H9 (cell line): ENCODE measurements at regions not wholly inside any gene's neighbourhood (a gene's known extent, or its start where the extent isn't known, plus 50 kb on each side); places are given as distances from the start of the nearest gene placed in this dataset.

Source experiments
- DNase-seq: peaks from one replicate; pipeline ENCODE4 v3.0.0-alpha.2; 2017
- H2AFZ ChIP-seq: one replicate; pipeline ENCODE4 v1.6.1; 2013; ENCODE audit warnings: mild to moderate bottlenecking, low read length, control low read depth, moderate library complexity
- H2AK5ac ChIP-seq: 2 replicates; pipeline ENCODE4 v1.6.1; 2013; ENCODE audit warnings: low read length, control low read depth, mixed read lengths; ENCODE audit not compliant: insufficient read length
- H2BK120ac ChIP-seq: one replicate; pipeline ENCODE4 v1.6.1; 2013; ENCODE audit warnings: low read depth, mild to moderate bottlenecking, low read length, control low read depth, inconsistent platforms; ENCODE audit not compliant: poor library complexity, severe bottlenecking
- H2BK12ac ChIP-seq: 2 replicates; pipeline ENCODE4 v1.6.1; 2013; ENCODE audit warnings: low read length, control low read depth, mixed read lengths, low read depth; ENCODE audit not compliant: insufficient read length
- H2BK15ac ChIP-seq: 2 replicates; pipeline ENCODE4 v1.6.1; 2013; ENCODE audit warnings: low read depth, low read length, control low read depth
- H2BK20ac ChIP-seq: one replicate; pipeline ENCODE4 v1.6.1; 2013; ENCODE audit warnings: low read depth, mild to moderate bottlenecking, low read length, control low read depth, inconsistent platforms; ENCODE audit not compliant: poor library complexity, severe bottlenecking
- H2BK5ac ChIP-seq: 2 replicates; pipeline ENCODE4 v1.6.1; 2013; ENCODE audit warnings: low read length, control low read depth, mixed read lengths; ENCODE audit not compliant: insufficient read length
- H3K14ac ChIP-seq: 2 replicates; pipeline ENCODE4 v1.6.1; 2013; ENCODE audit warnings: low read length, control low read depth; ENCODE audit not compliant: insufficient read depth
- H3K18ac ChIP-seq: 2 replicates; pipeline ENCODE4 v1.6.1; 2013; ENCODE audit warnings: low read depth, mild to moderate bottlenecking, mixed read lengths, low read length, control low read depth; ENCODE audit not compliant: insufficient read length
- H3K23ac ChIP-seq: 2 replicates; pipeline ENCODE4 v1.6.1; 2013; ENCODE audit warnings: low read length, control low read depth, mixed read lengths, low read depth; ENCODE audit not compliant: insufficient read length
- H3K23me2 ChIP-seq: 2 replicates; pipeline ENCODE4 v1.6.1; 2013; ENCODE audit warnings: low read depth, mild to moderate bottlenecking, mixed read lengths, low read length, control low read depth; ENCODE audit not compliant: insufficient read length, poor library complexity, severe bottlenecking
- H3K27ac ChIP-seq: 2 replicates; pipeline ENCODE4 v1.5.1; 2013; ENCODE audit warnings: low read length, control low read depth, mixed read lengths, low read depth; ENCODE audit not compliant: insufficient read length
- H3K27me3 ChIP-seq: 2 replicates; pipeline ENCODE4 v1.6.1; 2013; ENCODE audit warnings: low read length, control low read depth, inconsistent platforms; ENCODE audit not compliant: insufficient read depth
- H3K4ac ChIP-seq: 2 replicates; pipeline ENCODE4 v1.6.1; 2013; ENCODE audit warnings: low read depth, mild to moderate bottlenecking, control low read depth, inconsistent platforms, low read length, moderate library complexity
- H3K4me1 ChIP-seq: 2 replicates; pipeline ENCODE4 v1.6.1; 2013; ENCODE audit warnings: low read length, control low read depth, inconsistent platforms; ENCODE audit not compliant: insufficient read depth
- H3K4me2 ChIP-seq: 2 replicates; pipeline ENCODE4 v1.6.1; 2013; ENCODE audit warnings: low read length, control low read depth, mixed read lengths; ENCODE audit not compliant: insufficient read length, insufficient read depth
- H3K56ac ChIP-seq: 2 replicates; pipeline ENCODE4 v1.6.1; 2013; ENCODE audit warnings: low read depth, mild to moderate bottlenecking, mixed read lengths, low read length, control low read depth; ENCODE audit not compliant: insufficient read length
- H3K79me1 ChIP-seq: 2 replicates; pipeline ENCODE4 v1.6.1; 2013; ENCODE audit warnings: low read depth, mild to moderate bottlenecking, moderate library complexity, low read length, control low read depth, inconsistent platforms; ENCODE audit not compliant: insufficient read depth, poor library complexity, severe bottlenecking
- H3K79me2 ChIP-seq: 2 replicates; pipeline ENCODE4 v1.6.1; 2013; ENCODE audit warnings: low read length, control low read depth, inconsistent platforms; ENCODE audit not compliant: insufficient read depth
- H3K9ac ChIP-seq: 2 replicates; pipeline ENCODE4 v1.6.1; 2013; ENCODE audit warnings: low read length, control low read depth, mixed read lengths; ENCODE audit not compliant: insufficient read length; ENCODE audit errors: extremely low read depth
- H3K9me3 ChIP-seq: one replicate; pipeline ENCODE4 v1.6.1; 2013; ENCODE audit warnings: low read depth, low read length, inconsistent platforms; ENCODE audit not compliant: control insufficient read depth
- H3T11ph ChIP-seq: one replicate; pipeline ENCODE4 v1.6.1; 2013; ENCODE audit warnings: mild to moderate bottlenecking, low read length, control low read depth, inconsistent platforms
- H4K20me1 ChIP-seq: one replicate; pipeline ENCODE4 v1.6.1; 2013; ENCODE audit not compliant: control insufficient read depth, insufficient read length, insufficient read depth
- H4K5ac ChIP-seq: 2 replicates; pipeline ENCODE4 v1.6.1; 2013; ENCODE audit warnings: low read depth, mild to moderate bottlenecking, mixed read lengths, low read length, control low read depth; ENCODE audit not compliant: insufficient read length
- H4K8ac ChIP-seq: replicated peaks from 2 replicates; pipeline ENCODE4 v1.6.1; 2013; ENCODE audit warnings: low read length, control low read depth, mixed read lengths, low read depth; ENCODE audit not compliant: insufficient read length
- H4K91ac ChIP-seq: 2 replicates; pipeline ENCODE4 v1.6.1; 2013; ENCODE audit warnings: low read depth, mild to moderate bottlenecking, moderate library complexity, mixed read lengths, low read length, control low read depth; ENCODE audit not compliant: insufficient read length
- H3K27ac Mint-ChIP-seq, 3 experiments: 2 replicates in 2 of 3; 3 replicates in 1 of 3; pipeline ENCODE4 v1.8.0; 2020 to 2021; ENCODE audit warnings: mixed read lengths in 3 of 3, mild to moderate bottlenecking in 1 of 3, moderate library complexity in 1 of 3
- H3K27me3 Mint-ChIP-seq: 2 replicates; pipeline ENCODE4 v1.8.0; 2021; ENCODE audit warnings: low read depth, mild to moderate bottlenecking, moderate library complexity, mixed read lengths
- H3K36me3 Mint-ChIP-seq, 3 experiments: 2 replicates in 2 of 3; 3 replicates in 1 of 3; pipeline ENCODE4 v1.8.0; 2020 to 2021; ENCODE audit warnings: low read depth in 3 of 3, mixed read lengths in 3 of 3; ENCODE audit not compliant: insufficient read depth in 1 of 3
- H3K4me1 Mint-ChIP-seq, 2 experiments: 2 replicates each; pipeline ENCODE4 v1.8.0; 2020; ENCODE audit warnings: mixed read lengths in 2 of 2
- H3K4me3 Mint-ChIP-seq, 2 experiments: 2 replicates in 1 of 2; 3 replicates in 1 of 2; pipeline ENCODE4 v1.8.0; 2020 to 2021; ENCODE audit warnings: mild to moderate bottlenecking in 2 of 2, mixed read lengths in 2 of 2, moderate library complexity in 1 of 2
- H3K9me3 Mint-ChIP-seq, 2 experiments: 2 replicates in 1 of 2; 3 replicates in 1 of 2; pipeline ENCODE4 v1.8.0; 2020; ENCODE audit warnings: mild to moderate bottlenecking in 2 of 2, mixed read lengths in 2 of 2, moderate library complexity in 1 of 2
- WGBS: extraction: QIAGEN DNeasy Blood & Tissue Kit; methylation state at CpG from one replicate; pipeline ENCODE4 v1.1.7; 2013; ENCODE audit warnings: missing lambda C conversion rate, low lambda C conversion rate, mixed read lengths; ENCODE audit not compliant: insufficient read length; ENCODE audit errors: extremely low coverage; 5-methylcytosine and 5-hydroxymethylcytosine counted together
- TF ChIP-seq, protein P1 (sequence below): fragments of 200-600 bp; sonication (generic); conservative IDR thresholded peaks from 3 replicates; pipeline ENCODE4 v1.8.0; 2021; ENCODE audit warnings: antibody characterized with exemption, mild to moderate bottlenecking

DNA sequence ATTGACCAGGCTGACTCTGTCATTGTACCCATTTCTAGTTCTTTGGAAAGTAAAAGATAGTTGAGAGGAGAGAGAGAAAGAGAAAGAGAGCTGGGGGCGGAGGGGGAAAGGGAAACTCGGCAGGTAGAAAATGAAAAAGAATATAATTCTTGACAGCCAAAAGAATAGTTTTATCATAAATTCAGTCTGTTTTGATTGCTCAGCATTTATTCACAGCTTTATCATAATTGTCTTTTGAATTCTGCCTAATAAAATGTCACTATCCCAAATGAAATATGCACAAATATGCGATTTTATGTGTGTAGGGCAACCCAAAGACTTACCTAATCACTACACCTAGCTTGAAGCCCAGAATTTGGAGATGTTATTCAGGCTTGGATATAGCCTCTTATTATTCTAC lies 1024.0 kb upstream of the PABPC4L start:
- H3K79me2 ChIP-seq, result no peaks in the 10 kb centered on the region
- Mint-ChIP-seq H3K9me3 (peaks cover 0 to 2% of the 10 kb centered on the region in 2 experiments; a peak in 1 of 5 replicates), H3K36me3 (no peaks in the 10 kb centered on the region; a peak in 2 of 7 replicates), H3K27me3 (no peaks in the 10 kb centered on the region), H3K4me1 (peaks cover 0 to 4% of the 10 kb centered on the region in 2 experiments; a peak in 2 of 4 replicates), H3K4me3 (no peak overlapping the region), H3K27ac (no peak overlapping the region)
- no CpG with 5 or more reads among the region's 3 CpGs for WGBS
- DNase-seq, result no peak
- no peak overlapping the region for H3K9ac ChIP-seq
- no peak overlapping the region for H2BK20ac ChIP-seq
- H2AK5ac ChIP-seq, result no peak overlapping the region
- H3K27ac ChIP-seq, result no peak overlapping the region
- no peaks in the 10 kb centered on the region for H3K79me1 ChIP-seq
- no peaks in the 10 kb centered on the region for H4K20me1 ChIP-seq
- no peak overlapping the region for H2BK5ac ChIP-seq
- H2BK120ac ChIP-seq, result no peak overlapping the region
- H3K4me2 ChIP-seq, result no peak overlapping the region
- no peaks in the 10 kb centered on the region for H3K23me2 ChIP-seq
- H4K8ac ChIP-seq, result no peak overlapping the region
- H2BK12ac ChIP-seq, result no peak overlapping the region
- no peak overlapping the region for H3K14ac ChIP-seq
- no peak overlapping the region for H3T11ph ChIP-seq
- no peak overlapping the region for H2BK15ac ChIP-seq
- H3K23ac ChIP-seq, result no peak overlapping the region
- no peaks in the 10 kb centered on the region for H3K4me1 ChIP-seq
- TF ChIP-seq, protein P1, sequence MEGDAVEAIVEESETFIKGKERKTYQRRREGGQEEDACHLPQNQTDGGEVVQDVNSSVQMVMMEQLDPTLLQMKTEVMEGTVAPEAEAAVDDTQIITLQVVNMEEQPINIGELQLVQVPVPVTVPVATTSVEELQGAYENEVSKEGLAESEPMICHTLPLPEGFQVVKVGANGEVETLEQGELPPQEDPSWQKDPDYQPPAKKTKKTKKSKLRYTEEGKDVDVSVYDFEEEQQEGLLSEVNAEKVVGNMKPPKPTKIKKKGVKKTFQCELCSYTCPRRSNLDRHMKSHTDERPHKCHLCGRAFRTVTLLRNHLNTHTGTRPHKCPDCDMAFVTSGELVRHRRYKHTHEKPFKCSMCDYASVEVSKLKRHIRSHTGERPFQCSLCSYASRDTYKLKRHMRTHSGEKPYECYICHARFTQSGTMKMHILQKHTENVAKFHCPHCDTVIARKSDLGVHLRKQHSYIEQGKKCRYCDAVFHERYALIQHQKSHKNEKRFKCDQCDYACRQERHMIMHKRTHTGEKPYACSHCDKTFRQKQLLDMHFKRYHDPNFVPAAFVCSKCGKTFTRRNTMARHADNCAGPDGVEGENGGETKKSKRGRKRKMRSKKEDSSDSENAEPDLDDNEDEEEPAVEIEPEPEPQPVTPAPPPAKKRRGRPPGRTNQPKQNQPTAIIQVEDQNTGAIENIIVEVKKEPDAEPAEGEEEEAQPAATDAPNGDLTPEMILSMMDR, result no peak
- no peak overlapping the region for H4K91ac ChIP-seq
- no peak overlapping the region for H3K56ac ChIP-seq
- no peak overlapping the region for H3K4ac ChIP-seq
- no peaks in the 10 kb centered on the region for H3K9me3 ChIP-seq
- no peak overlapping the region for H4K5ac ChIP-seq
- no peak overlapping the region for H2AFZ ChIP-seq
- H3K27me3 ChIP-seq, result no peaks in the 10 kb centered on the region
- H3K18ac ChIP-seq, result no peak overlapping the region
